ENCODE measurements at regions not wholly inside any gene's neighbourhood (a gene's known extent, or its start where the extent isn't known, plus 50 kb on each side); places are given as distances from the start of the nearest gene placed in this dataset.

GRCh38 chr2:103960129-103960513, 893.8 kb upstream of the POU3F3 start:
- no peak for DNase-seq

- no peak for DNase-seq
These were observed 893.0 kb upstream of the POU3F3 start for GRCh38 chr2:103960951-103961350.

GRCh38 chr2:103961862-103962261, 892.1 kb upstream of the POU3F3 start:
- DNase-seq: no peak

- DNase-seq: no peak
These were observed 891.2 kb upstream of the POU3F3 start for GRCh38 chr2:103962670-103963069.

GRCh38 chr2:103963146-103963725, 890.7 kb upstream of the POU3F3 start:
- DNase-seq: no peak

- DNase-seq: no peak
These were observed 876.7 kb upstream of the POU3F3 start for GRCh38 chr2:103977241-103977640.

GRCh38 chr2:103977668-103978067, 876.2 kb upstream of the POU3F3 start:
- no peak for DNase-seq

- DNase-seq: no peak
These were observed 873.5 kb upstream of the POU3F3 start for GRCh38 chr2:103980401-103980800.

- no peak for DNase-seq
These were observed 871.2 kb upstream of the POU3F3 start for GRCh38 chr2:103982691-103983090.

GRCh38 chr2:103986001-103986400, 867.9 kb upstream of the POU3F3 start:
- DNase-seq: no peak

- no peak for DNase-seq
These were observed 862.3 kb upstream of the POU3F3 start for GRCh38 chr2:103991591-103991990.

GRCh38 chr2:104004821-104005220, 849.1 kb upstream of the POU3F3 start:
- no peak for DNase-seq

GRCh38 chr2:104016801-104017200, 837.1 kb upstream of the POU3F3 start:
- no peak for DNase-seq

- DNase-seq: no peak
These were observed 830.6 kb upstream of the POU3F3 start for GRCh38 chr2:104023306-104023705.

- no peak for DNase-seq
These were observed 830.1 kb upstream of the POU3F3 start for GRCh38 chr2:104023765-104024164.

- DNase-seq: no peak
These were observed 828.6 kb upstream of the POU3F3 start for GRCh38 chr2:104025295-104025694.

- DNase-seq: no peak
These were observed 827.2 kb upstream of the POU3F3 start for GRCh38 chr2:104026725-104027124.

- DNase-seq: no peak
These were observed 826.6 kb upstream of the POU3F3 start for GRCh38 chr2:104027321-104027720.

GRCh38 chr2:104028061-104028460, 825.9 kb upstream of the POU3F3 start:
- DNase-seq: no peak

GRCh38 chr2:104033399-104033798, 820.5 kb upstream of the POU3F3 start:
- DNase-seq: no peak

GRCh38 chr2:104040771-104041170, 813.1 kb upstream of the POU3F3 start:
- DNase-seq: no peak

GRCh38 chr2:104041351-104041750, 812.6 kb upstream of the POU3F3 start:
- no peak for DNase-seq

GRCh38 chr2:104043864-104044263, 810.1 kb upstream of the POU3F3 start:
- DNase-seq: no peak

GRCh38 chr2:104045071-104045470, 808.8 kb upstream of the POU3F3 start:
- DNase-seq: no peak

- no peak for DNase-seq
These were observed 807.4 kb upstream of the POU3F3 start for GRCh38 chr2:104046466-104046865.

- DNase-seq: no peak
These were observed 806.4 kb upstream of the POU3F3 start for GRCh38 chr2:104047516-104047915.
